ENCODE measurements at regions not wholly inside any gene's neighbourhood (a gene's known extent, or its start where the extent isn't known, plus 50 kb on each side); places are given as distances from the start of the nearest gene placed in this dataset.
A peak's percentile ranks its signal among the peaks of the same experiment; 100 is the strongest.

GRCh38 chr11:35082321-35083180, 56.4 kb upstream of the CD44 start:
- ATAC-seq (peak; percentile 70 to 81 (median 80)), DNase-seq (peak in 2 of 3 donors; percentile 49 to 59)
- WGBS (ENCODE audit: insufficient coverage, low coverage, low lambda C conversion rate, missing lambda C conversion rate) = 55% methylated on average over 10 of the region's 15 CpGs
- Histone ChIP-seq H3K27me3 (no peaks in the 10 kb centered on the region), H3K36me3 (no peaks in the 10 kb centered on the region), H3K4me1 (no peaks in the 10 kb centered on the region), H3K27ac (peak overlapping the region in 1 of 3 donors; percentile 14), H3K9me3 (no peaks in the 10 kb centered on the region), H3K4me3 (no peak overlapping the region)
- intact Hi-C loops (cut with DNase I) = no loop called here
- TF ChIP-seq POLR2A (IDR thresholded peaks at IDR 0.05) (no peak), CTCF (IDR thresholded peaks at IDR 0.05) (no peak)

GRCh38 chr11:35083181-35083430, 55.9 kb upstream of the CD44 start:
- ATAC-seq (no peak), DNase-seq (no peak)
- TF ChIP-seq CTCF (IDR thresholded peaks at IDR 0.05) (no peak), POLR2A (IDR thresholded peaks at IDR 0.05) (no peak)
- peak overlapping the region in 1 of 3 donors; percentile 14 for H3K27ac ChIP-seq
- no peaks in the 10 kb centered on the region for H3K4me1 ChIP-seq
- H3K27me3 ChIP-seq = no peaks in the 10 kb centered on the region
- H3K4me3 ChIP-seq = no peak overlapping the region
- H3K36me3 ChIP-seq = no peaks in the 10 kb centered on the region
- no peaks in the 10 kb centered on the region for H3K9me3 ChIP-seq
- intact Hi-C loops (cut with DNase I) = no loop called here
- WGBS (ENCODE audit: insufficient coverage, low coverage, low lambda C conversion rate, missing lambda C conversion rate) = 62% methylated on average over 2 of the region's 2 CpGs

- TF ChIP-seq POLR2A (IDR thresholded peaks at IDR 0.05) (no peak), CTCF (IDR thresholded peaks at IDR 0.05) (no peak)
- Histone ChIP-seq H3K4me3 (no peak overlapping the region), H3K27me3 (no peaks in the 10 kb centered on the region), H3K27ac (peak overlapping the region in 1 of 3 donors; percentile 14), H3K9me3 (no peaks in the 10 kb centered on the region), H3K4me1 (no peaks in the 10 kb centered on the region), H3K36me3 (no peaks in the 10 kb centered on the region)
- DNase-seq = peak in 2 of 3 donors; percentile 29 to 61
- peak; percentile 52 to 72 (median 63) for ATAC-seq
- 26% methylated on average over 7 of the region's 11 CpGs for WGBS (ENCODE audit: insufficient coverage, low coverage, low lambda C conversion rate, missing lambda C conversion rate)
- intact Hi-C loops (cut with DNase I) = no loop called here
These were observed 55.3 kb upstream of the CD44 start for GRCh38 chr11:35083431-35084238.

GRCh38 chr11:35084817-35085440, 54.0 kb upstream of the CD44 start:
- H3K4me1 ChIP-seq = no peaks in the 10 kb centered on the region
- WGBS (ENCODE audit: insufficient coverage, low coverage, low lambda C conversion rate, missing lambda C conversion rate) = 100% methylated on average over 2 of the region's 3 CpGs
- ATAC-seq (peak in 2 of 4 donors; percentile 9 to 69), DNase-seq (no peak)
- no peaks in the 10 kb centered on the region for H3K9me3 ChIP-seq
- intact Hi-C loops (cut with DNase I) = no loop called here
- no peaks in the 10 kb centered on the region for H3K27me3 ChIP-seq
- TF ChIP-seq CTCF (IDR thresholded peaks at IDR 0.05) = no peak
- TF ChIP-seq POLR2A (IDR thresholded peaks at IDR 0.05) = no peak
- H3K4me3 ChIP-seq = no peak overlapping the region
- H3K27ac ChIP-seq = no peak overlapping the region
- H3K36me3 ChIP-seq = no peaks in the 10 kb centered on the region

All from right lobe of liver (tissue), 6 donors.